H1 (cell line): ENCODE measurements at regions not wholly inside any gene's neighbourhood (a gene's known extent, or its start where the extent isn't known, plus 50 kb on each side); places are given as distances from the start of the nearest gene placed in this dataset.

Experiments used
- ATF3 ChIP-seq: IDR thresholded peaks from 2 replicates; pipeline ENCODE4 v1.6.1; 2011; ENCODE audit warnings: low read depth, mild to moderate bottlenecking, low read length; ENCODE audit not compliant: insufficient read depth
- HDAC2 ChIP-seq, 2 experiments: fragments of 300-600 bp in 1 of 2; sonication (generic) in 1 of 2; IDR thresholded peaks; 2 replicates each; pipeline ENCODE4 v1.6.1; 2011 to 2012; ENCODE audit warnings: low read depth in 2 of 2, low read length in 2 of 2, mild to moderate bottlenecking in 2 of 2, moderate library complexity in 2 of 2, borderline replicate concordance in 1 of 2, inconsistent platforms in 1 of 2
- PHF8 ChIP-seq: fragments of 200-600 bp; sonication (generic); conservative IDR thresholded peaks from 2 replicates; pipeline ENCODE4 v1.7.1; 2012; ENCODE audit warnings: low read depth, mild to moderate bottlenecking, inconsistent platforms, low read length, moderate library complexity
- SP1 ChIP-seq: IDR thresholded peaks from 2 replicates; pipeline ENCODE4 v1.6.1; 2011; ENCODE audit warnings: low read depth, low read length
- SP2 ChIP-seq: IDR thresholded peaks from 2 replicates; pipeline ENCODE4 v1.6.1; 2012; ENCODE audit warnings: mild to moderate bottlenecking, low read length, inconsistent platforms

- TF ChIP-seq HDAC2 (IDR thresholded peaks at IDR 0.05; ENCODE audit: borderline replicate concordance in 1 of 2, low read depth in 2 of 2, low read length in 2 of 2), result no peak
- TF ChIP-seq SP1, result no peak
- no peak for TF ChIP-seq ATF3
- TF ChIP-seq SP2, result no peak
- TF ChIP-seq PHF8, result no peak
These were observed 60.8 kb downstream of the SOX4 start (continued) for GRCh38 chr6:21654361-21654760.
